ENCODE measurements at regions not wholly inside any gene's neighbourhood (a gene's known extent, or its start where the extent isn't known, plus 50 kb on each side); places are given as distances from the start of the nearest gene placed in this dataset.
"Not testable (repeated sequence)": the region's sequence is repeated elsewhere in the genome, so short reads cannot be mapped to it uniquely, and the experiment has no call there.

DNA sequence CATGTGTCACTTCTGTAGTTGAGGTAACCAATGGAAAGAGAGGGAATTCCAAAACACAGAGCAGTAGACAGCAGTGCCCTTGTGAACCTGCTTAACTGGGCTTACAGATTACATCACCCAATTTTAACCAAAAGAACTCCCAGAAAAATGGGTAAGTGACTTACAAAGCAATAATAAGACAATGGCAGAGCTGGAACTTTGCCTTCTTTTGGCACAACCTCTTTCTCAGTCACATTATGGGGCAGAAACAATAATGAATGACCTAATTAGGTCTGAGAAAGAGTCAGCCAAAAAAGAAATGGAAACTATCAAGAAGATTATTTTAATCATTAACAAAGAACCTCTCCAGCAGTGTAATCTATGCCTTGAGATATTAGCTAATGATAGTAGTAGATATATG lies 146.5 kb downstream of the SPATA31D1 start:
- no peaks in the 10 kb centered on the region for H3K27me3 ChIP-seq
- no peak overlapping the region for H3K4me3 ChIP-seq
- no peak overlapping the region for H3K27ac ChIP-seq
- H3K9me3 ChIP-seq, result peaks cover 0 to 3% (median 0%) of the 10 kb centered on the region in 11 donors
- TF ChIP-seq, protein P1, sequence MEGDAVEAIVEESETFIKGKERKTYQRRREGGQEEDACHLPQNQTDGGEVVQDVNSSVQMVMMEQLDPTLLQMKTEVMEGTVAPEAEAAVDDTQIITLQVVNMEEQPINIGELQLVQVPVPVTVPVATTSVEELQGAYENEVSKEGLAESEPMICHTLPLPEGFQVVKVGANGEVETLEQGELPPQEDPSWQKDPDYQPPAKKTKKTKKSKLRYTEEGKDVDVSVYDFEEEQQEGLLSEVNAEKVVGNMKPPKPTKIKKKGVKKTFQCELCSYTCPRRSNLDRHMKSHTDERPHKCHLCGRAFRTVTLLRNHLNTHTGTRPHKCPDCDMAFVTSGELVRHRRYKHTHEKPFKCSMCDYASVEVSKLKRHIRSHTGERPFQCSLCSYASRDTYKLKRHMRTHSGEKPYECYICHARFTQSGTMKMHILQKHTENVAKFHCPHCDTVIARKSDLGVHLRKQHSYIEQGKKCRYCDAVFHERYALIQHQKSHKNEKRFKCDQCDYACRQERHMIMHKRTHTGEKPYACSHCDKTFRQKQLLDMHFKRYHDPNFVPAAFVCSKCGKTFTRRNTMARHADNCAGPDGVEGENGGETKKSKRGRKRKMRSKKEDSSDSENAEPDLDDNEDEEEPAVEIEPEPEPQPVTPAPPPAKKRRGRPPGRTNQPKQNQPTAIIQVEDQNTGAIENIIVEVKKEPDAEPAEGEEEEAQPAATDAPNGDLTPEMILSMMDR (IDR thresholded peaks at IDR 0.05), result no peak
- intact Hi-C loops (cut with DNase I), result loop anchor here in 1 of 10 donors (10.0 kb wide), 1 partner anchor 1060 kb away; no protein-coding TSS in a partner anchor
- no peak for DNase-seq
- H3K36me3 ChIP-seq, result no peaks in the 10 kb centered on the region
- ATAC-seq, result no peak
- no peaks in the 10 kb centered on the region for H3K4me1 ChIP-seq

DNA sequence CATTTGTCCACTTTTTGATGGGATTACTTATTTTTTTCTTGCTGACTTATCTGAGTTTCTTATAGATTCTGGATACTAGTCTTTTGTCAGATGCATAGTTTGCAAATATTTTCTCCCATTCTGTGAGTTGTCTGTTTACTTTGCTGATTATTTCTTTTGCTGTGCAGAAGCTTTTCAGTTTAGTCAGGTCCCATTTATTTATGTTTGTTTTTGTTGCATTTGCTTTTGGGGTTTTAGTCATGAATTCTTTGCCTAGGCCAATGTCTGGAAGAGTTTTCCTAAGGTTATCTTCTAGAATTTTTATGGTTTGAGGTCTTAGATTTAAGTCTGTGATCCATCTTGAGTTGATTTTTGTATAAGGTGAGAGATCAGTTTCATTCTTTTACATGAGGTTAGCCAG lies 149.5 kb downstream of the SPATA31D1 start:
- not testable (repeated sequence) for H3K4me3 ChIP-seq, H3K27me3 ChIP-seq, H3K27ac ChIP-seq, ATAC-seq, H3K9me3 ChIP-seq, DNase-seq, H3K4me1 ChIP-seq, H3K36me3 ChIP-seq
- intact Hi-C loops (cut with DNase I), result loop anchor here in 1 of 10 donors (10.0 kb wide), 1 partner anchor 1063 kb away; no protein-coding TSS in a partner anchor

DNA sequence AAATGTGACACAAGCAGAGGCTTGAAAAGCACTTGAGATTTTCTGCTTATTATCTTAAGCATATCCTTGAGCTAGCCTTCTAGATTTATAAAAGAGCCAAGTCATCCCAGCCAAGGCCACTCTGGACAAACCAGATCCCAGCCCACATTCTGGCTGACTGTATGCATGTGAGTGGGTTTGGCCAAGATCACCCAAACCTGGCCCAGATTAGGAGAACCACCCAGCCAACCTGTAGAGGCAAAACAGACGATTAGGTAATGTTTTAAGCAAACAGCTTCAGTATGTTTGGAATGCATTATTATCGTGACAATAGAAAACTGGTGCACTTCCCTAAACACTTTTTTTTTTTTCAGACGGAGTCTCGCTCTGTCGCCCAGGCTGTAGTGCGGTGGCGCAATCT lies 151.9 kb downstream of the SPATA31D1 start:
- TF ChIP-seq, protein P1 (IDR thresholded peaks at IDR 0.05), result no peak
- H3K27ac ChIP-seq, result no peak overlapping the region
- WGBS, 2 donors, result 84 to 92% methylated on average over 7 of the region's 7 CpGs

DNA sequence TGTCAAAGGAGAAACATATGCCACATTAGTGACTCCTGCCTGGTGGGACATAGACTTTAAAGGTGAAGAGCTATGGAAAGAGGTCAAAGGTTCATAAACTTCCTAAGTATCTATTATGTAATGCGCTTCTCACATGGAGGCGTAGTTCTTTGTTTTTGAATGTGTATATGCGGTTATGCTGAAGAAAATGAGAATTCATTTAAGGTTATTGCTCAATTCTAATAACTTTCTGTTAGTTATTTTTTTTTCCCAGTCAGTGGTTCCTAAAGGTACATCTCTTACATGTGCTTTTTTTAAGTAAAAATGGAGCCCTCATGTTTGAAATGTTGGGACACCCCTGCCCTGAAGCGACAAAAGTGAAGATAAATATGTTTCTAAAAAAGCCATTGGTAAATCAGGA lies 156.2 kb downstream of the SPATA31D1 start:
- no peak for ATAC-seq
- TF ChIP-seq, protein P1 (IDR thresholded peaks at IDR 0.05), result no peak
- intact Hi-C loops (cut with DNase I), result no loop called here

More for the DNA sequence above, 151.9 kb downstream of the SPATA31D1 start:
- peaks cover 0 to 4% (median 0%) of the 10 kb centered on the region in 7 donors for H3K27me3 ChIP-seq
- no peak for ATAC-seq
- intact Hi-C loops (cut with DNase I), result no loop called here
- no peaks in the 10 kb centered on the region for H3K4me1 ChIP-seq
- no peak overlapping the region for H3K4me3 ChIP-seq
- no peak for DNase-seq
- peaks cover 0 to 3% (median 0%) of the 10 kb centered on the region in 11 donors for H3K9me3 ChIP-seq
- H3K36me3 ChIP-seq, result no peaks in the 10 kb centered on the region

DNA sequence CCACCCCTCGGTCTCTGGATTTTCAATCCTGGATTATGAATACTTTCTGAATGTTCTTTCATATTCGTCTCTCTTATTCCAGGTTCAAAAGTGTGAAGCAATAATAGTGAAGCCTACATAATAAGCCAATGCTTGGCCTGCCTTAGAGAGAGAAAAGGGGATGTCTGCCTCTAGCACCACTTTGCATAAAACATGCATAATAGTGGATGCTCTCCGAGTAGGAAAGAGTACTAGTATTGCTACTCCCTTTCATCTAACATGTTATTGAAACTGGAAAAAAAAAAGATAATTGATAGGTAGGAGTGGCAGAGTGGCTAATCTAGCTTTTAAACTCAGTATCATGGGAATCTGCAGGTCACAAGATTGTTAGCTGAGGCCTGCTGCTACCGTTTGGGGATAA lies 158.1 kb downstream of the SPATA31D1 start:
- TF ChIP-seq, protein P1 (IDR thresholded peaks at IDR 0.05), result no peak
- WGBS, 2 donors, result 74 to 84% methylated on average over 4 of the region's 4 CpGs
- Histone ChIP-seq H3K4me1 (peaks cover 0 to 8% (median 0%) of the 10 kb centered on the region in 9 donors), H3K9me3 (no peaks in the 10 kb centered on the region), H3K27me3 (peaks cover 0 to 30% (median 4%) of the 10 kb centered on the region in 7 donors), H3K4me3 (no peak overlapping the region), H3K36me3 (no peaks in the 10 kb centered on the region), H3K27ac (no peak overlapping the region)
- ATAC-seq, result no peak
- DNase-seq, result no peak
- intact Hi-C loops (cut with DNase I), result no loop called here

More for the DNA sequence above, 156.2 kb downstream of the SPATA31D1 start:
- Histone ChIP-seq H3K27me3 (peaks cover 0 to 30% (median 4%) of the 10 kb centered on the region in 7 donors), H3K4me3 (no peak overlapping the region), H3K27ac (no peak overlapping the region), H3K9me3 (no peaks in the 10 kb centered on the region), H3K36me3 (no peaks in the 10 kb centered on the region), H3K4me1 (peaks cover 0 to 8% (median 0%) of the 10 kb centered on the region in 9 donors)
- 98 to 99% methylated on average over 4 of the region's 4 CpGs for WGBS, 2 donors
- no peak for DNase-seq

Data from heart right ventricle (tissue), 16 donors.